ENCODE measurements at regions not wholly inside any gene's neighbourhood (a gene's known extent, or its start where the extent isn't known, plus 50 kb on each side); places are given as distances from the start of the nearest gene placed in this dataset.
A peak's percentile ranks its signal among the peaks of the same experiment; 100 is the strongest.

DNA sequence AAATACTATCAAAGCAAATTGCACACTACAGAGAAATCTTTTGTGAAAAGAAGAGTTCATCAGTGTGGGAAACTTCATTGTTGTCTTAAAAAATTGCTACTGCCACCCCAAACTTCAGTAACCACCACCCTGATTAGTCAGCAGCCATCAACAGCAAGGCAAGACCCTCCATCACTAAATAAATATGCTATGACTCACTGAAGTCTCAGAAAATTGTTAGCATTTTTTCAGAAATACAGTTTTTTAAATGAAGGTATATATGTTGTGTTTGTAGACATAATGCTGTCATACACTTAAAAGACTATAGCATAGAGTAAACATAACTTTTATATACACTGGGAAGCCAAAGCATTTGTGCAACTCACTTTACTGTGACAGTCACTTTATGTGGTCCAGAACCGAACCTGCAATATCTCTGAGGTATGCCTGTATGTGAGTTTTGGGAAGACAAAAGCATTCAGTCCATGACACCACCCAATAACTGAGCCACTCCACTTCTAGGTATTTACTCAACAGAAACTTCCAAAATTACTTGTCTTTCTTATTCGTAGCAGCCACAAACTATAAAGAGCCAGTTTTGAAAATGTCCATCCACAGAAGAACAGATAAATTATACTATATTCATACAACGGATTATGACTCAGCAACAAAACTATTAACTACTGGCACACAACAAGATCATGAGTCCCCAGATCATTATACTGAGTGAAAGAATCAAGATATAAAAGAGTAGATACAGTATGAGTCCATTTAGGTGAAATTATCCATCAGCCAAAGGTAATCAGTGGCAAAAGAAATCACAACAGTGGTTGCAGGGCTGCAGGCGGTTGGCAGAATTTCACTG, 649.6 kb downstream of the BCL11B start:
- H3K9me3 ChIP-seq = peaks cover 0 to 44% (median 0%) of the 10 kb centered on the region in 4 donors
- H3K4me3 ChIP-seq = no peak overlapping the region
- H3K27me3 ChIP-seq = no peaks in the 10 kb centered on the region
- H3K36me3 ChIP-seq = no peaks in the 10 kb centered on the region
- WGBS, 2 donors = 72 to 88% methylated on average over 4 of the region's 4 CpGs
- no peak for DNase-seq (ENCODE audit: low spot score in 2 of 2)
- H3K4me1 ChIP-seq = no peaks in the 10 kb centered on the region
- TF ChIP-seq EP300 (IDR thresholded peaks at IDR 0.05) = no peak
- no peak for TF ChIP-seq POLR2A (IDR thresholded peaks at IDR 0.05)
- TF ChIP-seq CTCF (IDR thresholded peaks at IDR 0.05) = no peak
- no peak overlapping the region for H3K27ac ChIP-seq

DNA sequence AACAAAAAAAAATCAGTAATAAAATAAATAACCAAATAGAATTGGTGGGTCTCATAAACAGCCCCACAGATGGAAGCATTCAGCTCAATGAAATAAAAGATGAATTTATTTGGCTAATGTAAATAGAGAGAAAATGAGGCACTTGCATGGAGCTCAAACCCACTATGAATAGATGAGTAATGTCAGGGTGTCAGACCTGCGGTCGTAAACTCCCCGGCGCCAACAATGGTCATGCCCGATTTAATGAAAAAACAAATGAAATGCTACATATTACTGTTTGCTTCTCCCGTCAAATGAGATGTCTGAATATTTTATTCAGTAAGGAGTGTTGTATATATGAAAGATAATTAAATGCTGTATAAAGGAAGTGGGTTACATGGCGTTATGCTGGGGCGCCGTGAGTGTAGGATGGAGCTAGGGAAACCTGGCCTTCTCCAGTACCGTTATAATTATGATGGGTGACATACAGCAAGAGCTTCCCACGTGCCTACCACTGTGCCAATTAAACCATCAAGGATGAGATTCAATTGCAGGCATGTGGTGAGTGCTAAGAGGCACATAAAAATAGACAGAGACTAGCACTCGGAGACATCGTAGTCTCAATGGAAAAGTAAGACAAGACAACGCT, 648.1 kb downstream of the BCL11B start:
- peak in 1 of 2 donors; percentile 2 for DNase-seq (ENCODE audit: low spot score in 2 of 2)
- WGBS, 2 donors = 83 to 84% methylated on average over 14 of the region's 14 CpGs
- H3K9me3 ChIP-seq = peaks cover 0 to 54% (median 0%) of the 10 kb centered on the region in 4 donors
- TF ChIP-seq POLR2A (IDR thresholded peaks at IDR 0.05) = no peak
- TF ChIP-seq EP300 (IDR thresholded peaks at IDR 0.05) = no peak
- TF ChIP-seq CTCF (IDR thresholded peaks at IDR 0.05) = no peak
- H3K4me3 ChIP-seq = no peak overlapping the region
- no peaks in the 10 kb centered on the region for H3K4me1 ChIP-seq
- H3K27me3 ChIP-seq = no peaks in the 10 kb centered on the region
- H3K36me3 ChIP-seq = no peaks in the 10 kb centered on the region
- H3K27ac ChIP-seq = no peak overlapping the region

GRCh38 chr14:98633380-98633779, 638.6 kb downstream of the BCL11B start:
- Histone ChIP-seq H3K36me3 (no peaks in the 10 kb centered on the region), H3K4me1 (no peaks in the 10 kb centered on the region), H3K27me3 (no peaks in the 10 kb centered on the region), H3K9me3 (peaks cover 0 to 5% (median 0%) of the 10 kb centered on the region in 4 donors), H3K27ac (no peak overlapping the region), H3K4me3 (no peak overlapping the region)
- no peak for DNase-seq (ENCODE audit: low spot score in 2 of 2)
- WGBS, 2 donors = 28 to 35% methylated on average over 5 of the region's 5 CpGs
- TF ChIP-seq CTCF (IDR thresholded peaks at IDR 0.05) = no peak
- TF ChIP-seq POLR2A (IDR thresholded peaks at IDR 0.05) = no peak
- TF ChIP-seq EP300 (IDR thresholded peaks at IDR 0.05) = no peak

- Histone ChIP-seq H3K27ac (no peak overlapping the region), H3K27me3 (no peaks in the 10 kb centered on the region), H3K4me1 (no peaks in the 10 kb centered on the region), H3K36me3 (no peaks in the 10 kb centered on the region), H3K4me3 (no peak overlapping the region), H3K9me3 (peaks cover 0 to under 1% (median 0%) of the 10 kb centered on the region in 4 donors)
- no peak for TF ChIP-seq POLR2A (IDR thresholded peaks at IDR 0.05)
- no peak for TF ChIP-seq EP300 (IDR thresholded peaks at IDR 0.05)
- TF ChIP-seq CTCF (IDR thresholded peaks at IDR 0.05) = no peak
- WGBS, 2 donors = 55 to 58% methylated on average over 6 of the region's 6 CpGs
- DNase-seq (ENCODE audit: low spot score in 2 of 2) = no peak
Observed at GRCh38 chr14:98634043-98634820, 637.8 kb downstream of the BCL11B start.
